GM12878 (cell line): ENCODE measurements at regions not wholly inside any gene's neighbourhood (a gene's known extent, or its start where the extent isn't known, plus 50 kb on each side); places are given as distances from the start of the nearest gene placed in this dataset.
"Not testable (repeated sequence)": the region's sequence is repeated elsewhere in the genome, so short reads cannot be mapped to it uniquely, and the experiment has no call there.

ENCODE experiments used
- ATAC-seq: fragments of 200-7000 bp; cut with Tn5 transposase; 3 replicates; pipeline ENCODE4 v1.9.1; 2020; ENCODE audit warnings: mild to moderate bottlenecking, moderate library complexity
- BruUV-seq: library from RNA; stranded (reverse); fragments of 400-500 nt; replicated peaks from 2 replicates; lab custom pipeline; 2021; lab: Mats Ljungman, UMichigan
- CTCF ChIA-PET: fragments of 300-600 bp; sonication (Branson Sonifier 250); formaldehyde crosslinking; extraction: SDS; loops from one replicate; lab custom pipeline; 2021; ENCODE audit warnings: inconsistent platforms; lab: Yijun Ruan, JAX
- POLR2A ChIA-PET: fragments of 350-600 bp; formaldehyde crosslinking; extraction: SDS; loops from one replicate; lab custom pipeline; 2021; ENCODE audit warnings: inconsistent platforms; lab: Charles Lee
- RAD21 ChIA-PET: fragments of 300-600 bp; sonication (Branson Sonifier 250); formaldehyde crosslinking; loops from one replicate; lab custom pipeline; 2023; ENCODE audit warnings: antibody characterized with exemption; ENCODE audit not compliant: unreplicated experiment; lab: Charles Lee
- SMC1A ChIA-PET: fragments of 300-600 bp; sonication (Branson Sonifier 250); formaldehyde crosslinking; loops from one replicate; lab custom pipeline; 2023; ENCODE audit not compliant: unreplicated experiment, uncharacterized antibody; lab: Charles Lee
- DNase-seq: peaks from one replicate; pipeline ENCODE4 v3.0.0-alpha.2; 2011; ENCODE audit warnings: low read depth, low spot score
- FAIRE-seq: peaks from 3 replicates; lab custom pipeline; 2011; peaks lifted over from hg19 to GRCh38; lab: Jason Lieb, UNC
- H2AFZ ChIP-seq: 2 replicates; pipeline ENCODE4 v1.6.0; 2011; ENCODE audit warnings: low read depth, low read length, control low read depth; ENCODE audit not compliant: control insufficient read depth
- H3K27ac ChIP-seq: 2 replicates; pipeline ENCODE4 v1.5.1; 2011; ENCODE audit warnings: control low read depth; ENCODE audit not compliant: control insufficient read depth, insufficient read depth
- H3K27me3 ChIP-seq, 2 experiments: replicated peaks in 1 of 2; 2 replicates each; pipeline versions ENCODE4 v1.6.0 to v1.6.1; 2011; ENCODE audit warnings: low read length in 1 of 2; ENCODE audit not compliant: control insufficient read depth in 2 of 2, insufficient read depth in 2 of 2
- H3K36me3 ChIP-seq, 2 experiments: 2 replicates each; pipeline ENCODE4 v1.5.1; 2011; ENCODE audit warnings: low read length in 1 of 2; ENCODE audit not compliant: control insufficient read depth in 2 of 2, insufficient read depth in 2 of 2
- H3K4me1 ChIP-seq: 2 replicates; pipeline ENCODE4 v1.6.1; 2011; ENCODE audit warnings: mild to moderate bottlenecking, low read length, moderate library complexity, mixed read lengths; ENCODE audit not compliant: control insufficient read depth, insufficient read depth
- H3K4me2 ChIP-seq: 2 replicates; pipeline ENCODE4 v1.6.0; 2011; ENCODE audit warnings: control low read depth; ENCODE audit not compliant: control insufficient read depth, insufficient read depth
- H3K4me3 ChIP-seq: fragments of 200-600 bp; sonication (generic); 2 replicates; pipeline ENCODE4 v1.5.1; 2016
- H3K79me2 ChIP-seq: 2 replicates; pipeline ENCODE4 v1.6.0; 2011; ENCODE audit warnings: low read length; ENCODE audit not compliant: control insufficient read depth, insufficient read depth
- H3K9ac ChIP-seq: 2 replicates; pipeline ENCODE4 v1.8.0; 2011; ENCODE audit warnings: low read length, control low read depth, mixed read lengths; ENCODE audit not compliant: control insufficient read depth, insufficient read depth
- H3K9me3 ChIP-seq: replicated peaks from 3 replicates; pipeline ENCODE4 v1.5.1; 2011; ENCODE audit warnings: mild to moderate bottlenecking, low read length; ENCODE audit not compliant: control insufficient read depth, insufficient read depth
- H4K20me1 ChIP-seq: 2 replicates; pipeline ENCODE4 v1.6.0; 2011; ENCODE audit not compliant: control insufficient read depth, insufficient read depth
- WGBS: methylation state at CpG from one replicate; pipeline ENCODE4 v1.1.6; 2016; ENCODE audit warnings: low lambda C conversion rate; ENCODE audit not compliant: insufficient replicate concordance, insufficient coverage; ENCODE audit errors: missing lambda C conversion rate; 5-methylcytosine and 5-hydroxymethylcytosine counted together
- in situ Hi-C: fragments of 300-500 bp; cut with MboI; formaldehyde crosslinking; loops from 9 replicates; pipeline ENCODE4 v1.14.3; 2018; ENCODE audit warnings: mixed read lengths
- intact Hi-C: fragments of 100-400 bp; cut with micrococcal nuclease; formaldehyde crosslinking; loops from one replicate; pipeline ENCODE4 v1.14.2; 2022; ENCODE audit not compliant: unreplicated experiment

DNA sequence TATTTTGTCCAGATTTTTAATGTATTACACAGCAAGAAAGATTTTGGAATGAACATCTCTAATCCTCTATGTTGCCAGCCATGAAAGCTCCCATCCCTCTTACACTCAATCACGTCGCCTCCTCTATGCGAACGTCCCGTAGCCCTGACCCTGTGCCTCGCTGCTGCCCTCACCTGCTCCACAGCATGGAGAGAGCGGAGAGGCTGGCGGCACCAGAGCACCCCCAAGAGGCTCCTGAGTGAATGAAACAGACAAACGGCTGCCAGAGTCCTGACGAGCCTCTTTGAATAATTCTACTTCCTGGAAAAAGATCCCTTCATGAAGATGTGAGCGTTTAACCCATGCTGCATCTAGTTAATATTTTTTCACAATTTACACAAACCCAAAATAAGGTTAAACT lies 111.1 kb downstream of the GOLGA6L6 start:
- SMC1A ChIA-PET, H3K27ac ChIP-seq, H3K9me3 ChIP-seq, H3K27me3 ChIP-seq, H3K79me2 ChIP-seq, FAIRE-seq, POLR2A ChIA-PET, DNase-seq, H3K4me3 ChIP-seq, CTCF ChIA-PET, RAD21 ChIA-PET, in situ Hi-C loops, H3K9ac ChIP-seq, H3K36me3 ChIP-seq, H2AFZ ChIP-seq, BruUV-seq, H3K4me1 ChIP-seq, H4K20me1 ChIP-seq, H3K4me2 ChIP-seq, intact Hi-C loops: not testable (repeated sequence)
- ATAC-seq, result 0 out of 3 replicates have a peak, but pooled peaks have one; percentile 31
- WGBS, result no CpG with 5 or more reads among the region's 11 CpGs

GRCh38 chr15:20420710-20421109 lies 120.9 kb downstream of the GOLGA6L6 start:
- H3K79me2 ChIP-seq, H3K9ac ChIP-seq, in situ Hi-C loops, FAIRE-seq, H3K27ac ChIP-seq, CTCF ChIA-PET, ATAC-seq, SMC1A ChIA-PET, POLR2A ChIA-PET, H3K9me3 ChIP-seq, intact Hi-C loops, H3K4me3 ChIP-seq, BruUV-seq, H2AFZ ChIP-seq, RAD21 ChIA-PET, H3K27me3 ChIP-seq, H3K4me2 ChIP-seq, H4K20me1 ChIP-seq, DNase-seq, H3K4me1 ChIP-seq, H3K36me3 ChIP-seq: not testable (repeated sequence)
- 12% methylated on average over 2 of the region's 2 CpGs for WGBS

DNA sequence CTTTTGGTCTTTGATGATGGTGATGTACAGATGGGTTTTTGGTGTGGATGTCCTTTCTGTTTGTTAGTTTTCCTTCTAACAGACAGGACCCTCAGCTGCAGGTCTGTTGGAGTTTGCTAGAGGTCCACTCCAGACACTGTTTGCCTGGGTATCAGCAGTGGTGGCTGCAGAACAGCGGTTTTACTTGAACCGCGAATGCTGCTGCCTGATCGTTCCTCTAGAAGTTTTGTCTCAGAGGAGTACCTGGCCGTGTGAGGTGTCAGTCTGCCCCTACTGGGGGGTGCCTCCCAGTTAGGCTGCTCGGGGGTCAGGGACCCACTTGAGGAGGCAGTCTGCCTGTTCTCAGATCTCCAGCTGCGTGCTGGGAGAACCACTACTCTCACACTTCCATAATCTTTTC lies 125.0 kb downstream of the GOLGA6L6 start:
- H3K9ac ChIP-seq, H3K27me3 ChIP-seq, SMC1A ChIA-PET, FAIRE-seq, H3K4me1 ChIP-seq, H3K36me3 ChIP-seq, ATAC-seq, H3K4me3 ChIP-seq, in situ Hi-C loops, DNase-seq, RAD21 ChIA-PET, H3K9me3 ChIP-seq, H4K20me1 ChIP-seq, BruUV-seq, H3K27ac ChIP-seq, H2AFZ ChIP-seq, intact Hi-C loops, POLR2A ChIA-PET, H3K79me2 ChIP-seq, CTCF ChIA-PET, H3K4me2 ChIP-seq: not testable (repeated sequence)
- 50% methylated on average over 7 of the region's 7 CpGs for WGBS

DNA sequence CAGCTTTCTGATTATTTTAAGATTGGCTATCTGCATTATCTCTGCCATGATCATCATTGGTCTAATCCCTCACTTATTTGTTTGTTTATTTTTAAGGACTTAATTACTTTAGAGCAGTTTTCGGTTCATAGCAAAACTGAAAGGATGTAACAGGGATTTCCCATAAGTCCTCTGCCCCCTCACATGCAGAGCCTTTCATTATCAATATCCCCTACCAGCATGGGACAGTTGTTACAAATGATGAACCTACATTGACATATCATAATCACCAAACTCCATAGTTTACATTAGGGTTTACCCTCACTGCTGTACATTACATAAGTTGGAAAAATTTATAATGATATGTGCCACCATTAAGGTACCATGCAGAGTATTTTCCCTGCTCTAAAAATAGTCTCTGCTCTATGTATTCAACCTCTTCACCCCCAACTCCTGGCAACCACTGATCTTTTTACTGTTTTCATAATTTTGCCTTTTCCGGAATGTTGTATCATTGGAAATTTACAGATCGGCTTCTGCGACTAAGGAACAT lies 131.9 kb downstream of the GOLGA6L6 start:
- CTCF ChIA-PET, result not testable (repeated sequence)

More for the DNA sequence above, 131.9 kb downstream of the GOLGA6L6 start:
- H3K4me3 ChIP-seq, H3K9ac ChIP-seq, in situ Hi-C loops, POLR2A ChIA-PET, H3K9me3 ChIP-seq, H3K79me2 ChIP-seq, BruUV-seq, H3K36me3 ChIP-seq, H3K4me1 ChIP-seq, DNase-seq, FAIRE-seq, H3K27ac ChIP-seq, intact Hi-C loops, H3K27me3 ChIP-seq, H2AFZ ChIP-seq, H3K4me2 ChIP-seq, H4K20me1 ChIP-seq, RAD21 ChIA-PET: not testable (repeated sequence)
- WGBS, result 51% methylated on average over 4 of the region's 4 CpGs
- SMC1A ChIA-PET, result interaction anchor here (0.6 kb wide), 1 partner anchor 14 kb away, joined by 3 read pairs; no protein-coding TSS in a partner anchor
- ATAC-seq, result peak; percentile 28; the same call in 2 of the 3 replicates
